ENCODE measurements at regions not wholly inside any gene's neighbourhood (a gene's known extent, or its start where the extent isn't known, plus 50 kb on each side); places are given as distances from the start of the nearest gene placed in this dataset.
"Not testable (repeated sequence)": the region's sequence is repeated elsewhere in the genome, so short reads cannot be mapped to it uniquely, and the experiment has no call there.

GRCh38 chr22:19658967-19659804, 55.1 kb upstream of the SEPTIN5 start:
- DNase-seq (no peak), ATAC-seq (ENCODE audit: low read depth) (no peak)
- no peaks in the 10 kb centered on the region for H3K27me3 ChIP-seq (replicated peaks in 1 of 4; ENCODE audit: control extremely low read depth in 1 of 4, control insufficient read depth in 3 of 4, insufficient read depth in 4 of 4, low read length in 3 of 4)
- no peaks in the 10 kb centered on the region for H3K9me3 Mint-ChIP-seq (ENCODE audit: insufficient read depth)
- H3K9me3 ChIP-seq (ENCODE audit: control extremely low read depth in 1 of 3, control insufficient read depth in 2 of 3, insufficient read depth in 1 of 3, low read length in 2 of 3) = no peaks in the 10 kb centered on the region
- H3K79me2 ChIP-seq (ENCODE audit: control insufficient read depth, insufficient read depth, low read length) = no peaks in the 10 kb centered on the region
- CTCF ChIA-PET = no interaction called here
- no peaks in the 10 kb centered on the region for H3K36me3 ChIP-seq (replicated peaks in 1 of 2; ENCODE audit: control extremely low read depth in 1 of 2, control insufficient read depth in 1 of 2, extremely low read depth in 1 of 2, insufficient read depth in 2 of 2, low read length in 1 of 2)
- H3K27me3 Mint-ChIP-seq = no peaks in the 10 kb centered on the region
- no peaks in the 10 kb centered on the region for H4K20me1 ChIP-seq (ENCODE audit: control insufficient read depth, insufficient read depth, low read length, poor library complexity, severe bottlenecking)
- no peak overlapping the region for H3K27ac ChIP-seq (ENCODE audit: low read length in 2 of 2)
- POLR2A ChIA-PET = interaction anchor here (0.5 kb wide), 1 partner anchor 1985 kb away, joined by 5 read pairs; no protein-coding TSS in a partner anchor
- H3K4me3 ChIP-seq (ENCODE audit: control extremely low read depth in 1 of 5, extremely low read depth in 1 of 5, insufficient read depth in 1 of 5, low read depth in 2 of 5, low read length in 4 of 5) = no peak overlapping the region
- H3K9ac ChIP-seq (ENCODE audit: low read length) = no peak overlapping the region
- H3K4me3 Mint-ChIP-seq = no peak overlapping the region
- TF ChIP-seq EZH2 (IDR thresholded peaks at IDR 0.05; ENCODE audit: borderline replicate concordance, insufficient read depth, low read depth, low read length, poor library complexity, severe bottlenecking) (no peak), CTCF (IDR thresholded peaks at IDR 0.05) (no peak)
- intact Hi-C loops (cut with micrococcal nuclease) = no loop called here
- H2AFZ ChIP-seq (ENCODE audit: insufficient read depth, low read depth, low read length, poor library complexity, severe bottlenecking) = no peak overlapping the region
- H3K4me1 Mint-ChIP-seq = no peaks in the 10 kb centered on the region
- no peaks in the 10 kb centered on the region for H3K4me1 ChIP-seq (ENCODE audit: control insufficient read depth in 2 of 2, insufficient read depth in 2 of 2, low read length in 2 of 2)
- no peak overlapping the region for H3K27ac Mint-ChIP-seq
- H3K4me2 ChIP-seq (replicated peaks; ENCODE audit: low read depth, low read length, poor library complexity, severe bottlenecking) = no peak overlapping the region
- 94% methylated on average over 8 of the region's 8 CpGs for WGBS (ENCODE audit: insufficient coverage)

- no peaks in the 10 kb centered on the region for H3K27me3 Mint-ChIP-seq
- no peak for TF ChIP-seq EZH2 (IDR thresholded peaks at IDR 0.05; ENCODE audit: borderline replicate concordance, insufficient read depth, low read depth, low read length, poor library complexity, severe bottlenecking)
- TF ChIP-seq CTCF (IDR thresholded peaks at IDR 0.05) = no peak
These were observed 54.4 kb upstream of the SEPTIN5 start for GRCh38 chr22:19659805-19660345.

GRCh38 chr22:19660583-19660982, 53.7 kb upstream of the SEPTIN5 start:
- H3K4me3 Mint-ChIP-seq; H2AFZ ChIP-seq (ENCODE audit: insufficient read depth, low read depth, low read length, poor library complexity, severe bottlenecking); intact Hi-C loops (cut with micrococcal nuclease); H3K9me3 Mint-ChIP-seq (ENCODE audit: insufficient read depth); CTCF ChIA-PET; H3K9ac ChIP-seq (ENCODE audit: low read length); ATAC-seq (ENCODE audit: low read depth); H3K4me3 ChIP-seq (ENCODE audit: control extremely low read depth in 1 of 5, extremely low read depth in 1 of 5, insufficient read depth in 1 of 5, low read depth in 2 of 5, low read length in 4 of 5); H3K27ac ChIP-seq (ENCODE audit: low read length in 2 of 2); H3K27ac Mint-ChIP-seq; H4K20me1 ChIP-seq (ENCODE audit: control insufficient read depth, insufficient read depth, low read length, poor library complexity, severe bottlenecking); H3K4me1 ChIP-seq (ENCODE audit: control insufficient read depth in 2 of 2, insufficient read depth in 2 of 2, low read length in 2 of 2); POLR2A ChIA-PET; H3K36me3 ChIP-seq (replicated peaks in 1 of 2; ENCODE audit: control extremely low read depth in 1 of 2, control insufficient read depth in 1 of 2, extremely low read depth in 1 of 2, insufficient read depth in 2 of 2, low read length in 1 of 2); H3K4me1 Mint-ChIP-seq; DNase-seq; H3K79me2 ChIP-seq (ENCODE audit: control insufficient read depth, insufficient read depth, low read length); H3K27me3 Mint-ChIP-seq; H3K9me3 ChIP-seq (ENCODE audit: control extremely low read depth in 1 of 3, control insufficient read depth in 2 of 3, insufficient read depth in 1 of 3, low read length in 2 of 3); H3K27me3 ChIP-seq (replicated peaks in 1 of 4; ENCODE audit: control extremely low read depth in 1 of 4, control insufficient read depth in 3 of 4, insufficient read depth in 4 of 4, low read length in 3 of 4); H3K4me2 ChIP-seq (replicated peaks; ENCODE audit: low read depth, low read length, poor library complexity, severe bottlenecking): not testable (repeated sequence)
- WGBS (ENCODE audit: insufficient coverage) = 94% methylated on average over 8 of the region's 12 CpGs

More at GRCh38 chr22:19659805-19660345, 54.4 kb upstream of the SEPTIN5 start:
- no peaks in the 10 kb centered on the region for H3K4me1 Mint-ChIP-seq
- intact Hi-C loops (cut with micrococcal nuclease) = no loop called here
- DNase-seq = no peak
- no peaks in the 10 kb centered on the region for H3K27me3 ChIP-seq (replicated peaks in 1 of 4; ENCODE audit: control extremely low read depth in 1 of 4, control insufficient read depth in 3 of 4, insufficient read depth in 4 of 4, low read length in 3 of 4)
- H3K36me3 ChIP-seq (replicated peaks in 1 of 2; ENCODE audit: control extremely low read depth in 1 of 2, control insufficient read depth in 1 of 2, extremely low read depth in 1 of 2, insufficient read depth in 2 of 2, low read length in 1 of 2) = no peaks in the 10 kb centered on the region
- H3K4me2 ChIP-seq (replicated peaks; ENCODE audit: low read depth, low read length, poor library complexity, severe bottlenecking) = no peak overlapping the region
- CTCF ChIA-PET = no interaction called here
- WGBS (ENCODE audit: insufficient coverage) = 97% methylated on average over 11 of the region's 12 CpGs
- POLR2A ChIA-PET = interaction anchor here (0.5 kb wide), 1 partner anchor 1986 kb away, joined by 5 read pairs; no protein-coding TSS in a partner anchor
- no peak overlapping the region for H3K4me3 ChIP-seq (ENCODE audit: control extremely low read depth in 1 of 5, extremely low read depth in 1 of 5, insufficient read depth in 1 of 5, low read depth in 2 of 5, low read length in 4 of 5)
- no peaks in the 10 kb centered on the region for H3K4me1 ChIP-seq (ENCODE audit: control insufficient read depth in 2 of 2, insufficient read depth in 2 of 2, low read length in 2 of 2)
- H3K9me3 ChIP-seq (ENCODE audit: control extremely low read depth in 1 of 3, control insufficient read depth in 2 of 3, insufficient read depth in 1 of 3, low read length in 2 of 3) = no peaks in the 10 kb centered on the region
- no peaks in the 10 kb centered on the region for H4K20me1 ChIP-seq (ENCODE audit: control insufficient read depth, insufficient read depth, low read length, poor library complexity, severe bottlenecking)
- H3K79me2 ChIP-seq (ENCODE audit: control insufficient read depth, insufficient read depth, low read length) = no peaks in the 10 kb centered on the region
- no peak overlapping the region for H3K9ac ChIP-seq (ENCODE audit: low read length)
- no peaks in the 10 kb centered on the region for H3K9me3 Mint-ChIP-seq (ENCODE audit: insufficient read depth)
- H3K4me3 Mint-ChIP-seq = no peak overlapping the region
- H3K27ac ChIP-seq (ENCODE audit: low read length in 2 of 2) = no peak overlapping the region
- no peak overlapping the region for H2AFZ ChIP-seq (ENCODE audit: insufficient read depth, low read depth, low read length, poor library complexity, severe bottlenecking)
- H3K27ac Mint-ChIP-seq = no peak overlapping the region
- ATAC-seq (ENCODE audit: low read depth) = no peak
